Osteoblast (primary cell): ENCODE measurements at regions not wholly inside any gene's neighbourhood (a gene's known extent, or its start where the extent isn't known, plus 50 kb on each side); places are given as distances from the start of the nearest gene placed in this dataset.

Experiments
- DNase-seq: peaks from one replicate; pipeline ENCODE4 v3.0.0; 2011; ENCODE audit warnings: low spot score, mixed read lengths; ENCODE audit not compliant: insufficient read length; ENCODE audit errors: missing footprints
- H2AFZ ChIP-seq: 2 replicates; pipeline ENCODE4 v1.6.0; 2011; ENCODE audit warnings: mild to moderate bottlenecking, low read length
- H3K27ac ChIP-seq: 2 replicates; pipeline ENCODE4 v1.5.1; 2011; ENCODE audit warnings: mild to moderate bottlenecking, low read depth, low read length, moderate library complexity
- H3K27me3 ChIP-seq: 2 replicates; pipeline ENCODE4 v1.6.0; 2012; ENCODE audit warnings: mild to moderate bottlenecking, control low read depth, inconsistent platforms, low read length, moderate library complexity; ENCODE audit not compliant: insufficient read depth
- H3K36me3 ChIP-seq: 2 replicates; pipeline ENCODE4 v1.5.1; 2011; ENCODE audit warnings: mild to moderate bottlenecking, low read length, control low read depth, moderate library complexity; ENCODE audit not compliant: insufficient read depth
- H3K4me1 ChIP-seq: 2 replicates; pipeline ENCODE4 v1.5.1; 2011; ENCODE audit warnings: mild to moderate bottlenecking, low read length, control low read depth, moderate library complexity; ENCODE audit not compliant: insufficient read depth
- H3K4me2 ChIP-seq: 2 replicates; pipeline ENCODE4 v1.6.0; 2011; ENCODE audit warnings: mild to moderate bottlenecking, low read length; ENCODE audit not compliant: insufficient read depth
- H3K4me3 ChIP-seq: fragments of 200-600 bp; sonication (generic); 3 replicates; pipeline ENCODE4 v1.5.1; 2012; ENCODE audit warnings: mild to moderate bottlenecking, low read length, inconsistent platforms; ENCODE audit not compliant: insufficient read depth
- H3K79me2 ChIP-seq: 2 replicates; pipeline ENCODE4 v1.6.0; 2012; ENCODE audit warnings: mild to moderate bottlenecking, low read length, control low read depth, inconsistent platforms; ENCODE audit not compliant: insufficient read depth
- H3K9me3 ChIP-seq: 2 replicates; pipeline ENCODE4 v1.5.1; 2011; ENCODE audit warnings: low read depth, low read length, control low read depth
- H4K20me1 ChIP-seq: 2 replicates; pipeline ENCODE4 v1.6.0; 2012; ENCODE audit warnings: mild to moderate bottlenecking, low read length, control low read depth; ENCODE audit not compliant: insufficient read depth
- TF ChIP-seq, protein P1 (sequence below): IDR thresholded peaks from 2 replicates; pipeline ENCODE4 v1.5.1; 2011; ENCODE audit warnings: mild to moderate bottlenecking, low read depth, low read length, moderate library complexity; ENCODE audit errors: extremely low read depth

DNA sequence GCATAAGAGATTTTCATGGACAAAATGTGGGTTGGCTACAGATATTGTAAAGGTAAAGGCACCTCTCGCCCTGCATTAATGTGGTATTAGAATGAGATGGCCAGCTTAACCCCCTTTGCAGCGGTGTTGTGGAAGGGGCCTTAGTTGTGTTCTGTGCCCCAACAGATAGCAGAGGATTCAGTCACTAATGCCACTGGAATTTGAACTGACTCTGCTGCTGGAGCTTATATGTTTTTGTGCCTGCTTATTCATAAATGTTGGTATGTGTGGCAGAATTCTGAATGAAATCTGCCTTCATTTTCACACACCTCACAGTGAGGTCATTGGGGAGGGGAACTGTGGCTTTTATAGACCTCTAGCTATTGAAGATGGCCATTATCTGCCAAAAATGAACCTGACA is 90.7 kb upstream of the ITGA6 start:
- H3K4me1 ChIP-seq = peaks cover 22% of the 10 kb centered on the region
- no peak overlapping the region for H2AFZ ChIP-seq
- no peaks in the 10 kb centered on the region for H3K9me3 ChIP-seq
- DNase-seq = no peak
- H4K20me1 ChIP-seq = no peaks in the 10 kb centered on the region
- H3K36me3 ChIP-seq = no peaks in the 10 kb centered on the region
- H3K79me2 ChIP-seq = no peaks in the 10 kb centered on the region
- H3K27ac ChIP-seq = no peak overlapping the region
- H3K4me2 ChIP-seq = no peak overlapping the region
- H3K4me3 ChIP-seq = no peak overlapping the region
- no peaks in the 10 kb centered on the region for H3K27me3 ChIP-seq
- TF ChIP-seq, protein P1, sequence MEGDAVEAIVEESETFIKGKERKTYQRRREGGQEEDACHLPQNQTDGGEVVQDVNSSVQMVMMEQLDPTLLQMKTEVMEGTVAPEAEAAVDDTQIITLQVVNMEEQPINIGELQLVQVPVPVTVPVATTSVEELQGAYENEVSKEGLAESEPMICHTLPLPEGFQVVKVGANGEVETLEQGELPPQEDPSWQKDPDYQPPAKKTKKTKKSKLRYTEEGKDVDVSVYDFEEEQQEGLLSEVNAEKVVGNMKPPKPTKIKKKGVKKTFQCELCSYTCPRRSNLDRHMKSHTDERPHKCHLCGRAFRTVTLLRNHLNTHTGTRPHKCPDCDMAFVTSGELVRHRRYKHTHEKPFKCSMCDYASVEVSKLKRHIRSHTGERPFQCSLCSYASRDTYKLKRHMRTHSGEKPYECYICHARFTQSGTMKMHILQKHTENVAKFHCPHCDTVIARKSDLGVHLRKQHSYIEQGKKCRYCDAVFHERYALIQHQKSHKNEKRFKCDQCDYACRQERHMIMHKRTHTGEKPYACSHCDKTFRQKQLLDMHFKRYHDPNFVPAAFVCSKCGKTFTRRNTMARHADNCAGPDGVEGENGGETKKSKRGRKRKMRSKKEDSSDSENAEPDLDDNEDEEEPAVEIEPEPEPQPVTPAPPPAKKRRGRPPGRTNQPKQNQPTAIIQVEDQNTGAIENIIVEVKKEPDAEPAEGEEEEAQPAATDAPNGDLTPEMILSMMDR = no peak

DNA sequence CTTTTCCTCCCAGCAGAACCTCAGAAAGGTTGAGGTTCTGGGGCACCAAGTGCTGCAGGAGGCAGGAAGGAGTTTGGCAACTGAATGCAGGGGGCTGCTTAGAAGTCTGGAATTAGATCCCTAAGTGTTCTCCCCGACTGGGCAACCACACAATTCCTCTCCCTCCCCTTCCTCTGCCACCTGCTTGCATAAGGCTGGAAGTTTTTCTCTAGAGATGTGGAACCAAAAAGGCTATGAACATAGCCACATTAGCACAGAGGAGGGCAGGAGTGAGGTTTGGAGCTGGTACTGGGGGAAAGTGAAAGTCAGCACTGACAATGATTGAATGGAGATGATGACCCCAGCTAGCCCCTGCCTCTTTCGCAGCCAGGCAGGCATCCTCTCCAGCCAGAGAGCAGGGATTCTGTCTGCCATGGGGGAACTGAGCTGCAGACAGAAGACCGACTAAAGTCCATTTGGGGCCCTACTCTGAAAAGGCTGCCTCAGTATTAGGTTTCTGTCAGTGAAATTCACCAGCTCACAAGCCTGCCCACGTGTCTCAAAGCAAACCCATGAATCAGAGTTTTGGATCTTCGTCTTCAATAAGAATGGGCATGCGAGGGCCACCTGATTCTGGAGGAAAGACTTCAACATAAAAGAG is 87.9 kb upstream of the ITGA6 start:
- H4K20me1 ChIP-seq = no peaks in the 10 kb centered on the region
- H3K9me3 ChIP-seq = no peaks in the 10 kb centered on the region
- H2AFZ ChIP-seq = peak overlapping the region; percentile 53
- peak overlapping the region; percentile 74 for H3K4me2 ChIP-seq
- H3K4me1 ChIP-seq = peaks cover 22% of the 10 kb centered on the region
- H3K4me3 ChIP-seq = peak overlapping the region; percentile 58
- H3K36me3 ChIP-seq = no peaks in the 10 kb centered on the region
- no peak overlapping the region for H3K27ac ChIP-seq
- TF ChIP-seq, protein P1 = no peak
- no peaks in the 10 kb centered on the region for H3K27me3 ChIP-seq
- peak; percentile 66 for DNase-seq
- H3K79me2 ChIP-seq = no peaks in the 10 kb centered on the region

- no peak overlapping the region for H3K27ac ChIP-seq
- no peaks in the 10 kb centered on the region for H3K79me2 ChIP-seq
- H3K36me3 ChIP-seq = no peaks in the 10 kb centered on the region
- H4K20me1 ChIP-seq = no peaks in the 10 kb centered on the region
- TF ChIP-seq, protein P1 = no peak
- no peaks in the 10 kb centered on the region for H3K9me3 ChIP-seq
- no peaks in the 10 kb centered on the region for H3K27me3 ChIP-seq
- H3K4me3 ChIP-seq = peak overlapping the region; percentile 58
- H2AFZ ChIP-seq = peak overlapping the region; percentile 53
- DNase-seq = no peak
- peaks cover 22% of the 10 kb centered on the region for H3K4me1 ChIP-seq
- H3K4me2 ChIP-seq = peak overlapping the region; percentile 74
Observed at GRCh38 chr2:172340394-172340793, 87.0 kb upstream of the ITGA6 start.

DNA sequence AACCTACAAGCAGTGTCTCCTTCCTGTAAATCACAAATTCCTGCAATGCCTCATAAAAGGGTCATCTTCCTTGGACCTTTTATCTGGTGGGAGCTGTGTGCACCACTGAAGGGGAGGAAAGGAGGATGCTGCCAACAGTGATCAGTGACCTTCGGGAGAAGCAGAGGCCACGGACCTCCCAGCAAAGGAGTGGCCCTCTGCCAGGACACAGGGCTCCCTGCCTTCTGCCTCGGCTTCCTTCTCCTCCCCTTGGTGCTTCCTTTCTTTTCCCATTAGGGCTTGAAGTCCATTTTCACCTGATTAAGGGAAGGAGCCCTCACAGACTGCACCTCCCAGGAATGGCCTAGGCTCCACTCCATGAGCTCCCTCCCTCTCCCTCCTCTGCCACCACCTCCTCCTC is 85.3 kb upstream of the ITGA6 start:
- no peak overlapping the region for H3K4me3 ChIP-seq
- no peaks in the 10 kb centered on the region for H3K9me3 ChIP-seq
- H3K79me2 ChIP-seq = no peaks in the 10 kb centered on the region
- H3K27ac ChIP-seq = no peak overlapping the region
- TF ChIP-seq, protein P1 = no peak
- no peaks in the 10 kb centered on the region for H3K27me3 ChIP-seq
- H3K36me3 ChIP-seq = no peaks in the 10 kb centered on the region
- no peaks in the 10 kb centered on the region for H4K20me1 ChIP-seq
- H3K4me2 ChIP-seq = no peak overlapping the region
- peak overlapping the region; percentile 77 for H2AFZ ChIP-seq
- no peak for DNase-seq
- peaks cover 16% of the 10 kb centered on the region for H3K4me1 ChIP-seq
